ENCODE measurements at regions not wholly inside any gene's neighbourhood (a gene's known extent, or its start where the extent isn't known, plus 50 kb on each side); places are given as distances from the start of the nearest gene placed in this dataset.

- TF ChIP-seq CTCF (conservative IDR thresholded peaks at IDR 0.05; ENCODE audit: low read depth, low read length) (no peak), BHLHE40 (IDR thresholded peaks at IDR 0.05; ENCODE audit: low read depth, low read length) (no peak), POLR2A (IDR thresholded peaks at IDR 0.05; ENCODE audit: low read depth, low read length) (no peak), RAD21 (IDR thresholded peaks at IDR 0.05; ENCODE audit: low read length) (no peak), RCOR1 (IDR thresholded peaks at IDR 0.05; ENCODE audit: insufficient replicate concordance, low read length) (no peak), CEBPB (IDR thresholded peaks at IDR 0.05; ENCODE audit: low read depth, low read length) (no peak), MAZ (IDR thresholded peaks at IDR 0.05; ENCODE audit: borderline replicate concordance, low read depth, low read length) (no peak), SMC3 (IDR thresholded peaks at IDR 0.05; ENCODE audit: low read depth, low read length) (no peak), RFX5 (IDR thresholded peaks at IDR 0.05; ENCODE audit: low read depth, low read length) (no peak), MAFK (IDR thresholded peaks at IDR 0.05; ENCODE audit: low read depth, low read length) (no peak)
Measured at GRCh38 chr7:47217086-47217485, 364.8 kb downstream of the TNS3 start.

All from IMR-90 (cell line).